Adrenal gland (tissue), 5 donors: ENCODE measurements at regions not wholly inside any gene's neighbourhood (a gene's known extent, or its start where the extent isn't known, plus 50 kb on each side); places are given as distances from the start of the nearest gene placed in this dataset.
"Not testable (repeated sequence)": the region's sequence is repeated elsewhere in the genome, so short reads cannot be mapped to it uniquely, and the experiment has no call there.

Experiments used
- CTCF ChIP-seq, 6 experiments: fragments of 450-650 bp in 4 of 6; fragments of 200-600 bp in 2 of 6; sonication (generic) in 1 of 6; IDR thresholded peaks; 1 replicate in 5 of 6; 2 replicates in 1 of 6; pipeline versions ENCODE4 v1.5.1 to v1.8.0; 2016 to 2021; ENCODE audit warnings: antibody characterized with exemption in 6 of 6, mild to moderate bottlenecking in 2 of 6, moderate library complexity in 1 of 6
- POLR2A ChIP-seq, 2 donors: fragments of 450-650 bp; IDR thresholded peaks; one replicate each; pipeline ENCODE4 v1.6.1; 2017; ENCODE audit warnings: antibody characterized with exemption in 2 of 2, mild to moderate bottlenecking in 2 of 2, moderate library complexity in 1 of 2
- donor health status: DM: no; HTN: no; CAD: no.

DNA sequence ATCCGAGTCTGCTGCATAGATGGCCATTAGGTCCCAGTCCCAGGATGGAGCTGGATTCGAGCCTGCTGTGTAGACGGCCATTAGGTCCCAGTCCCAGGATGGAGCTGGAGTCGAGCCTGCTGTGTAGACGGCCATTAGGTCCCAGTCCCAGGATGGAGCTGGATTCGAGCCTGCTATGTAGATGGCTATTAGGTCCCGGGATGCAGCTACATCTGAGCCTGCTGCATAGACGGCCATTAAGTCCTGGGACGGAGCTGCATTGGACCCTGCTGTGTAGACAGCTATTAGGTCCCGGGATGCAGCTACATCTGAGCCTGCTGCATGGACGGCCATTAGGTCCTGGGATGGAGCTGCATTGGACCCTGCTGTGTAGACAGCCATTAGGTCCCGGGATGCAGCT lies 112.2 kb upstream of the PPP2R3B start:
- not testable (repeated sequence) for TF ChIP-seq POLR2A, CTCF (IDR thresholded peaks at IDR 0.05)
